NCI-H1048 (cell line): ENCODE measurements at regions not wholly inside any gene's neighbourhood (a gene's known extent, or its start where the extent isn't known, plus 50 kb on each side); places are given as distances from the start of the nearest gene placed in this dataset.
"Not testable (repeated sequence)": the region's sequence is repeated elsewhere in the genome, so short reads cannot be mapped to it uniquely, and the experiment has no call there.

Source experiments
- DNase-seq: peaks from one replicate; lab custom pipeline; 2025; lab: John Stamatoyannopoulos, UW

GRCh38 chr2:207409517-207409916 is 120.2 kb upstream of the CREB1 start:
- no peak for DNase-seq

- no peak for DNase-seq
Observed at GRCh38 chr2:207412787-207413310, 116.9 kb upstream of the CREB1 start.

DNA sequence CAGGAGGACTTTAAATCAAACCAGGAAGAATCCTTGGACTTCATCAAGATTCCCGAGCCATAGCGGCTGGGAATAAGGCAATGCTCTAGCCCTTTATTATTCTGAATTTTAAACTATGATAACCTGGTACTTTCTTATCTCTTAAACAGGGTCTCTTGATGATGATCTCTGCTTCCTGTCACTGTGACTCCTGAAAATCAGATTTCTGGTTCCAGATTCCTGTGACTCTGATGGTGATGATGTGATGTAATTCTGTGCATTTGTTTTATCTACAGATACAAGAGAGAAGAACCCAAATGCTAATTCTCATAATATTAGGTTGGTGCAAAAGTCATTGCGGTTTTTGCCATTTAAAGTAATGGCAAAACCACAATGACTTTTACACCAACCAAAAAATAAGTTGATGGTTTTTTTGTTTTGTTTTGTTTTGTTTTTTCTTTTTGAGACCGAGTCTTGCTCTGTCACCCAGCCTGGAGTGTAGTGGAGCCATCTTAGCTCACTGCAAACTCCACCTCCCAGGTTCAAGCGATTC is 116.3 kb upstream of the CREB1 start:
- no peak for DNase-seq

- no peak for DNase-seq
Observed at GRCh38 chr2:207416111-207416510, 113.7 kb upstream of the CREB1 start.

DNA sequence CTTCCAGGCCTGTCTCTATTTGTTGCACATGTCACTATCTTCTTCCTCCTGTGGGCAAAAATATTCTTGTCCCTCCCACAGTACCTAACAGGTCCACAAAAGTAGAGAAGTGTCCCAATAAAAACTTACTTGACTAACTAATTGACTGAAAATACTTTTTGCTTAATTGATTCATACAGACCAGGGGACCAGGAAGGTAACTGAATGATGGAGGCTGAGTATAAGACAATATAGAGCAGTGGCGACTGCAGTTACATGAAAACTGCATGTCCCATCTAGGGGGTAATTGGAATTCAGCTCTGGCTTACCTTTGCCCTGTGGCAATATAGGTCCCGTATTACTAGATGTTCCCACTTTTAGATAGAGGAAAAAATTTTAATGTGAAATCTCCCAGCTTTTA is 112.9 kb upstream of the CREB1 start:
- no peak for DNase-seq

- DNase-seq, result no peak
Observed at GRCh38 chr2:207417301-207417718, 112.5 kb upstream of the CREB1 start.

DNA sequence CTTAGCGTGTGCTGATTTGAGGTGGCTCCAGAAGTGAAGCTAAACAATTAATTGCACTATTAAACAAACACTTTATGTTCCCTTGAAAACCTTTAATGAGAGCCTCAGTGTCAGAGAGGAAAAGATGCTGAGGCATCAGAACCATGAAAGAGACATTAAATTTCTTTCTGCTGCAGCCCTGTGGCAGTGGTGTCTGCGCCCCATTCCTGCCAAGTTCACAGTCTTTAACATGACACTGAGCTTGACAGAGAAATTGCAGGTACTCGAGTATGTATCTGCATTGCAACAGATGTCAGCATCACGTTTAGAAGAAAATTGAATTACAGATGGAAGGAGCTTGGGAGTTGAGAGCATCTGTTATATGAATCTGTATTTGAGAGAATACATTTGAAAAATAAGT is 111.3 kb upstream of the CREB1 start:
- no peak for DNase-seq

GRCh38 chr2:207419331-207419730 is 110.4 kb upstream of the CREB1 start:
- DNase-seq, result no peak

DNA sequence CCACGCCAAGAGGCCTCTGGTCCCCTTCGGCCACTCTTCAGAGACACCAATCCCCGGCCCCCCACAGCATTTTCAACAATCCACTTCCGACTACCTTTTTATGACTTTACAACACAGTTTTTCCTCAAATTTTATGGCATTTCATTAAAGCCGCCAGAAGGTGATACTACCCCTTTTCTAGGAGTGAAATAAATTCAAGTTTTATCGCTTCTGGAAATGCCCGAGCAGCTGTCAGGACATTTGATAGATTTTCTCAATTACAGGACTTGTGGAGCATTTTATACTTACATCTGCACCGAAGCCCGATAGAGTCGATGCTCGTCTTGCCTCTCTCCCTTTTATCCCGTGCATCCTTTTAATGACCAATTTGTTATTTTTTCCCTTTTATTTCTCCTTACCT is 108.1 kb upstream of the CREB1 start:
- DNase-seq, result no peak

DNA sequence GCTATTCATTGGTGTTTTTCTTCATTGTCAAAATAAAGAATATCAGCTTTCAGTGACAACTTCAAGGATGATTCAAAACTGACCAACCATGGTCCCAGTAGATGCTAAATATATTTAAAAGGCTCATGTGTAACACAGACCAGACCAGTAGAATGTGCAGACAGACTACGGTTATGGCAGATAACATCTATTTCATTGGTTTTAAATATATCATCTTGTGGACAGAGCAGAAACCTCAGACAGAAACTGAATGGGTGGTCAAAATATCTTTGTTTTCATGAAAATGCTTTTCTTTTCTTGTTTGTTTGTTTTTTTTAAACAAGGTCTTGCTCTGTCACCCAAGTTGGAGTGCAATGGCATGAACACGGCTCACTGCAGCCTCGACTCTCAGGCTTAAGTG is 107.4 kb upstream of the CREB1 start:
- no peak for DNase-seq

- DNase-seq, result no peak
Observed at GRCh38 chr2:207423886-207424285, 105.9 kb upstream of the CREB1 start.

GRCh38 chr2:207427986-207428385 is 101.8 kb upstream of the CREB1 start:
- no peak for DNase-seq

DNA sequence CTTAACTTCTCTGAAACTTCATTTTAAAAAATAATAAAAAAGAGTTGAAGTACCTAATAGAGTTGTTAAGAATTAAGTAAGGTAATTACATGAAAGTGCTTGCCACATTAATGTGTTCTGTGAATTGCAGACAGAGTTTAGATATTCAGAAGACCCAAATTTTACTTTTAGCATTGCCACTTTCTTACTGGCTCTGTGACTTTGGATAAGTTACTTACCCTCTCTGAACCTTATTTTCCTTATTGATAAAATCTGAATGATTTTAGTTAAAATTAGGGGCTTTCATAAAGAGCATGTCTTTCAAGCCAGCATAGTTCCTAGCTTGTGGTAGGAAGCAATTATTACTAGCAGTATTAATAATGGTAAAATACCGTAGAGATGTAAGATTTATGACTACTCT is 101.2 kb upstream of the CREB1 start:
- DNase-seq, result no peak

DNA sequence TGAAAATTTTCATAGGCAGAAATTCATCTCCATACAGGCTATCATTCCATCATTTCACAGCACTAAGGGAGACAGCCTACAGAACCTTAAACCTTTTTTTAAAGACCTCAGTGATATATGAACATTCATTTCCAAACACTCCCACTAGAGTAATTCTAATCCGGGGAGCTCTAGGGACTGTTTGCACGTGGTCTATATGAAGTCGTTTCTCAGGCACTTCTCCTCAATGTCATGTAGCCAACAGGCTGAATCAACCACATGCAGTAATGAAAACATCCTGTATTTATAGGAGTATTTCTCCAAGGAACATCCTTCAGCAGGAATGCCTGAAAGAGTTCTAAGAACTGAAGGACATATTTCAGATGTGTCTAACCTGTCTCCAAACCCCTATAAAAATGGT is 97.3 kb upstream of the CREB1 start:
- no peak for DNase-seq

- DNase-seq, result peak; percentile 20
Observed at GRCh38 chr2:207434306-207434705, 95.5 kb upstream of the CREB1 start.

DNA sequence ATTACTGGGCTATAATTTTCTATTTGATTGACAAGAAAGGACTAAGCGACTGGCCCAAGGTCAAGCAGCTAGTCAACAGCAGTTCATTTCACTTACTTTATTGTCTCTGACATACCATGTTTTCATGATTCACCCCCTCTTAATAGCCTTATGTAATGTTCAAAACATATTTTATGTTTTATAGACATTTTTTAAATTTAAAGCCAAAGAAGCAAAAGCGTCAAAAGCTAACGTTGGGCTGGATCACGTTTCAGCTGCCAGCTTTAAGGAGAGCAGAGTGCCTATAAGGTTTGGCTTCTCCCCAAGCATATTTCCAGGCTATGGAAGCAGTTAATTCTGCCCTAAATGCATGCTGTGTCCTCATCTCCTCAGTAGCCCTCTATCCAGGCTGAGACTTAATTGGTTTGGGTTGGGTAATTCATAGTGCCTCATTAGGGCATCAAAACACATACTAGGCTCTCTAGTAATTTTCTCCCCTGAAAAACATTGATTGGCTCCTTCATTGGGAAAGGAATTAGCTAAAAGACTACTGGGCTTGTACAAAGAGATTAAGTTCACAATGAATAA is 94.8 kb upstream of the CREB1 start:
- DNase-seq, result no peak

DNA sequence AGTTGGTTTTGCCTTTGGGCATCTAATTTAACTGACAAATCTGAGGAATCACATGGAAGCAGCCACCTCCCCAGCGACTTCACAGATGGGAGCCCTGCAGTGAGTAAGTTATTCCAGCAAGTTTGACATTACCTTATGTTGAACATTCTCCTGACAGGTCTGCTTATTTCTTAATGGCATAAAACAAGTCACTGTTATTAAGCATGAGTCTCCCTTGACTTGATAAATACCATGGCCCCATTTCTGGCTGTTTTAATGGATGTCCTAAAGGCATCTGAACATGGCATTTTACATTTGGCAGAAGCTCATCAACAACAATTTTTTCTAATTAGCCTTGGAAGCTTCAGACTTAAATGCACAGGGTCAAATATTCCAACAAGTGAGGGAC is 92.6 kb upstream of the CREB1 start:
- DNase-seq, result no peak

DNA sequence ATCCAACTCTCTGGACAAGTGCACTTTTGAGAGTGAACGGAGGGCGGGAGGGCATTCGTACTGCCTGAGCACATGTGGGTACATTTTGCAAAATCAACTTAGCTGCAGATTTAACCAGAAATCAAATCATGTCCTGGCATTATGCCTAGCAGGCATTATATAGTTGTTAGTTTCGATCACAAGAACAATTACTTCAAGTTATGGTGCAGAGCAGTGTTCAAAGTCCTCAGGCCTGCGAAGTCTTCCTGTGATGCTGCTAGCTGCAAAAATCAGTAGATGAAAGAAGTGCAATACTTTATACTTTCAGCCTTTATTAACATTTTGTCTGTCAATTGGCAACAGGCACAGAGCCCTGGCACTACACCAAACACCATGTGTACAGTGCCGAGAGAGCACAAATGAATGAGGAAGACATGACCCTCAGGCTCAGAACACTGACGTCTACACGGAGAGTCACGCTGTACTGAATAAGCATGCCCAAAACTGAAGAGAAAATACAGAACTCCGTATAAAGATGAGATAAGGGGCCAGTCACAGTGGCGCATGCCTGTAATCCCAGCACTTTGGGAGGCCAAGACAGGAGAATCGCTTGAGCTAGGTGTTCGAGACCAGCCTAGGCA is 92.1 kb upstream of the CREB1 start:
- DNase-seq, result no peak

DNA sequence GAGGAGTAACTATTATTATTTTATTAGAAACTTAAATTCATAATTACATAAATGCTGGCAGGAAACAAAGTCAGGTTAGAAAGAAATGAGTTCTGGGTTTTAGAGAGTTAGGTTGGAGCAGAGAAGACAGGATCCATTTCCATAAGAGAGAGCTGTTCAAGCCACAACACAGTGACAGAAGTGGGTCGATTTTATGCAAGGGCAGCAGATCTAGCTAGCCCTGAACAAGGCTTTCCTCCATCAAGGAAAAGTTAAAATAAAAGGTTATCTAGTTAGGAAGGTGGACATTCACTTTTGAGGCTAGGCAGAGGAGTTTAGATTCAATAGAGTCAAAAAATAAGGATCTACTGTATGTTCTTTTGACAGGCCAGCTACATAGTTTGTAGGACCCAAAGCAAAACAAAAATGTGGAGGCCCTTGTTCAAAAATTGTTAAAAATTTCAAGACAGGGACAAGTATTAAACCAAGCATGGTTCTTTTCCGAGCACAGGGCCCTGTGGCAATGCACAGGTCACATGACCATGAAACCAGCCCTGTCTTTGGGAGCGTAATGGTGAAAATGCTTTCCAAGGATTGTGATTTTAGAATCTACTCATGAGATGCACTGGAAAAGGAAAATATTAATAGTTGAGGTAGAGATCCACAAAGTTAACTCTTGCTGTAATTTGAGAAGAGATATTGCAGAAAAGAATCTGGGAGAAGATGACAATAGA is 91.2 kb upstream of the CREB1 start:
- no peak for DNase-seq

- DNase-seq, result not testable (repeated sequence)
Observed at GRCh38 chr2:207439881-207440280, 89.9 kb upstream of the CREB1 start.

- DNase-seq, result no peak
Observed at GRCh38 chr2:207444756-207445155, 85.0 kb upstream of the CREB1 start.

- DNase-seq, result no peak
Observed at GRCh38 chr2:207446653-207447052, 83.1 kb upstream of the CREB1 start.

- no peak for DNase-seq
Observed at GRCh38 chr2:207448006-207448405, 81.8 kb upstream of the CREB1 start.
